WTC11 (cell line): ENCODE measurements at regions not wholly inside any gene's neighbourhood (a gene's known extent, or its start where the extent isn't known, plus 50 kb on each side); places are given as distances from the start of the nearest gene placed in this dataset.

Experiments used
- ATAC-seq: fragments of 200-7000 bp; cut with Tn5 transposase; 2 replicates; pipeline ENCODE4 v1.10.0; 2021; ENCODE audit warnings: mild to moderate bottlenecking, moderate library complexity
- CTCF ChIA-PET: fragments of 300-600 bp; sonication (Branson Sonifier 250); formaldehyde crosslinking; loops from one replicate; lab custom pipeline; 2021; ENCODE audit warnings: antibody characterized with exemption; lab: Charles Lee
- POLR2A ChIA-PET: fragments of 350-600 bp; sonication (Branson Sonifier 250); formaldehyde crosslinking; loops from one replicate; lab custom pipeline; 2021; ENCODE audit warnings: antibody characterized with exemption; lab: Charles Lee
- DNase-seq: peaks from one replicate; pipeline ENCODE4 v3.0.0; 2021; ENCODE audit warnings: low spot score
- H3K27ac Mint-ChIP-seq: 2 replicates; pipeline ENCODE4 v1.8.0; 2021; ENCODE audit warnings: mixed read lengths
- H3K27me3 Mint-ChIP-seq: 2 replicates; pipeline ENCODE4 v1.8.0; 2021; ENCODE audit warnings: low read depth, mild to moderate bottlenecking, moderate library complexity, mixed read lengths
- H3K36me3 Mint-ChIP-seq: 2 replicates; pipeline ENCODE4 v1.8.0; 2021; ENCODE audit warnings: mixed read lengths
- H3K4me1 Mint-ChIP-seq: 2 replicates; pipeline ENCODE4 v1.8.0; 2022; ENCODE audit warnings: mixed read lengths
- H3K4me3 Mint-ChIP-seq: 2 replicates; pipeline ENCODE4 v1.8.0; 2021; ENCODE audit warnings: mild to moderate bottlenecking, moderate library complexity, mixed read lengths
- H3K9me3 Mint-ChIP-seq: 2 replicates; pipeline ENCODE4 v1.8.0; 2021; ENCODE audit warnings: mixed read lengths
- E2F4 ChIP-seq: sonication (generic); formaldehyde crosslinking; IDR thresholded peaks from 2 replicates; pipeline ENCODE4 v1.8.1; 2022; ENCODE audit warnings: low read depth, mild to moderate bottlenecking, moderate library complexity, missing genetic modification reagents, borderline replicate concordance
- ETV6 ChIP-seq: sonication (generic); formaldehyde crosslinking; IDR thresholded peaks from 2 replicates; pipeline ENCODE4 v1.8.1; 2022; ENCODE audit warnings: mild to moderate bottlenecking, missing genetic modification reagents
- FOXJ3 ChIP-seq: sonication (generic); formaldehyde crosslinking; IDR thresholded peaks from 2 replicates; pipeline ENCODE4 v1.9.0; 2021; ENCODE audit warnings: missing genetic modification reagents, mild to moderate bottlenecking, borderline replicate concordance
- FOXK1 ChIP-seq: sonication (generic); formaldehyde crosslinking; IDR thresholded peaks from 2 replicates; pipeline ENCODE4 v1.8.0; 2022; ENCODE audit warnings: mild to moderate bottlenecking, moderate library complexity, missing genetic modification reagents
- FOXP4 ChIP-seq: sonication (generic); formaldehyde crosslinking; IDR thresholded peaks from 2 replicates; pipeline ENCODE4 v1.8.0; 2022; ENCODE audit warnings: mild to moderate bottlenecking, missing genetic modification reagents
- JAZF1 ChIP-seq: fragments of 250-450 bp; sonication (Bioruptor Pico); IDR thresholded peaks from 2 replicates; pipeline ENCODE4 v1.9.0; 2021; ENCODE audit warnings: moderate library complexity, mild to moderate bottlenecking, inconsistent platforms
- MYBL2 ChIP-seq: sonication (generic); formaldehyde crosslinking; IDR thresholded peaks from 2 replicates; pipeline ENCODE4 v1.8.1; 2023; ENCODE audit warnings: mild to moderate bottlenecking, moderate library complexity, missing genetic modification reagents
- NR2C2 ChIP-seq: sonication (generic); formaldehyde crosslinking; IDR thresholded peaks from 2 replicates; pipeline ENCODE4 v1.8.0; 2022; ENCODE audit warnings: mild to moderate bottlenecking, missing genetic modification reagents
- STAT6 ChIP-seq: sonication (generic); formaldehyde crosslinking; conservative IDR thresholded peaks from 2 replicates; pipeline ENCODE4 v1.8.1; 2023; ENCODE audit warnings: mild to moderate bottlenecking, low read depth, missing genetic modification reagents, moderate library complexity
- TEAD1 ChIP-seq: sonication (generic); formaldehyde crosslinking; IDR thresholded peaks from 2 replicates; pipeline ENCODE4 v1.8.0; 2022; ENCODE audit warnings: mild to moderate bottlenecking, missing genetic modification reagents
- USF2 ChIP-seq: sonication (generic); formaldehyde crosslinking; IDR thresholded peaks from 2 replicates; pipeline ENCODE4 v1.8.1; 2023; ENCODE audit warnings: mild to moderate bottlenecking, missing genetic modification reagents, moderate library complexity
- ZBTB21 ChIP-seq: sonication (generic); formaldehyde crosslinking; IDR thresholded peaks from 2 replicates; pipeline ENCODE4 v1.8.1; 2023; ENCODE audit warnings: mild to moderate bottlenecking, missing genetic modification reagents, borderline replicate concordance
- ZNF121 ChIP-seq: sonication (generic); formaldehyde crosslinking; IDR thresholded peaks from 2 replicates; pipeline ENCODE4 v1.8.0; 2023; ENCODE audit warnings: missing genetic modification reagents
- ZNF219 ChIP-seq: sonication (generic); formaldehyde crosslinking; IDR thresholded peaks from 2 replicates; pipeline ENCODE4 v1.8.0; 2023; ENCODE audit warnings: missing genetic modification reagents, mild to moderate bottlenecking, borderline replicate concordance
- ZNF232 ChIP-seq: sonication (generic); formaldehyde crosslinking; IDR thresholded peaks from 2 replicates; pipeline ENCODE4 v1.8.0; 2022; ENCODE audit warnings: mild to moderate bottlenecking, missing genetic modification reagents
- ZNF416 ChIP-seq: fragments of 250-450 bp; sonication (Bioruptor Pico); IDR thresholded peaks from 2 replicates; pipeline ENCODE4 v1.9.0; 2021; ENCODE audit warnings: mild to moderate bottlenecking, inconsistent platforms
- ZNF423 ChIP-seq: fragments of 250-450 bp; sonication (Bioruptor Pico); IDR thresholded peaks from 2 replicates; pipeline ENCODE4 v2.1.2; 2022; ENCODE audit warnings: mild to moderate bottlenecking, moderate library complexity
- ZSCAN18 ChIP-seq: fragments of 250-450 bp; sonication (Bioruptor Pico); IDR thresholded peaks from 2 replicates; pipeline ENCODE4 v2.1.2; 2022; ENCODE audit warnings: mild to moderate bottlenecking, moderate library complexity
- TF ChIP-seq, protein P1 (sequence below): fragments of 250-450 bp; sonication (Bioruptor Pico); IDR thresholded peaks from 2 replicates; pipeline ENCODE4 v1.9.0; 2021; ENCODE audit warnings: mild to moderate bottlenecking
- TF ChIP-seq, protein P2 (sequence below): fragments of 250-450 bp; sonication (Bioruptor Pico); conservative IDR thresholded peaks from 2 replicates; pipeline ENCODE4 v1.9.0; 2021; ENCODE audit warnings: mild to moderate bottlenecking

- Mint-ChIP-seq H3K9me3 (peaks cover 36% of the 10 kb centered on the region), H3K27ac (no peak overlapping the region), H3K36me3 (peaks cover 10% of the 10 kb centered on the region), H3K27me3 (no peaks in the 10 kb centered on the region), H3K4me1 (peaks cover 2% of the 10 kb centered on the region; the same call in 1 of the 2 replicates), H3K4me3 (no peak overlapping the region)
- no peak for DNase-seq
- ChIA-PET POLR2A (no interaction called here), CTCF (no interaction called here)
- TF ChIP-seq TEAD1 (CRISPR knock-in tag): no peak
- TF ChIP-seq FOXP4 (CRISPR knock-in tag): no peak
- TF ChIP-seq JAZF1 (CRISPR knock-in tag): no peak
- TF ChIP-seq, protein P1, sequence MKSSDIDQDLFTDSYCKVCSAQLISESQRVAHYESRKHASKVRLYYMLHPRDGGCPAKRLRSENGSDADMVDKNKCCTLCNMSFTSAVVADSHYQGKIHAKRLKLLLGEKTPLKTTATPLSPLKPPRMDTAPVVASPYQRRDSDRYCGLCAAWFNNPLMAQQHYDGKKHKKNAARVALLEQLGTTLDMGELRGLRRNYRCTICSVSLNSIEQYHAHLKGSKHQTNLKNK (CRISPR knock-in tag): no peak
- no peak for TF ChIP-seq USF2 (CRISPR knock-in tag)
- no peak for TF ChIP-seq STAT6
- no peak for TF ChIP-seq ETV6
- TF ChIP-seq MYBL2 (CRISPR knock-in tag): no peak
- TF ChIP-seq FOXJ3: no peak
- TF ChIP-seq ZSCAN18 (CRISPR knock-in tag): no peak
- TF ChIP-seq ZNF423 (CRISPR knock-in tag): no peak
- ATAC-seq: no peak
Observed at GRCh38 chr12:67562513-67563287, 85.8 kb upstream of the DYRK2 start.

DNA sequence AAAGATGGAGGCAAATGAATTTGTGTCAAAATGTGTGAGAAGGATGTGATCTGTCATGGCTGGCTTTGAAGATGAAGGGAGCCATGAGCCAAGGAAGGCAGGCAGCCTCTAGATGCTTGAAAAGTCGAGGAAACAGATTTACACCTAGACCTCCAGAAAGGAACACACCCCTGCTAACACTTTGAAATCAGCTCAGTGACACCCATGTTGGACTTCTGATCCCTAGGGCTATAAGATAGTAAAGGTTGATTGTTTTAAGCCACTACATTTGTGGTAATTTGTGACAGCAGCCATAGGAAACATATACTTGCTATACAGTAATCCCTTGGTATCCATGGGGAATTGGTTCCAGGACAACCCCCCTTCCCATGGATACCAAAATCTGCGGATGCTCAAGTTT lies 80.5 kb upstream of the DYRK2 start:
- ChIA-PET POLR2A (no interaction called here), CTCF (no interaction called here)
- DNase-seq (no peak), ATAC-seq (no peak)
- H3K27ac Mint-ChIP-seq: no peak overlapping the region
- H3K36me3 Mint-ChIP-seq: no peaks in the 10 kb centered on the region; the same call in none of the 2 replicates
- peaks cover 10% of the 10 kb centered on the region for H3K4me1 Mint-ChIP-seq
- no peak overlapping the region for H3K4me3 Mint-ChIP-seq
- peaks cover 21% of the 10 kb centered on the region for H3K9me3 Mint-ChIP-seq
- H3K27me3 Mint-ChIP-seq: no peaks in the 10 kb centered on the region
- TF ChIP-seq ZNF121 (no peak), JAZF1 (CRISPR knock-in tag) (no peak), E2F4 (CRISPR knock-in tag) (no peak), ZNF219 (no peak), NR2C2 (CRISPR knock-in tag) (no peak), ZBTB21 (CRISPR knock-in tag) (no peak), ZNF232 (no peak), ZNF416 (CRISPR knock-in tag) (no peak), FOXK1 (CRISPR knock-in tag) (no peak)
- TF ChIP-seq, protein P2, sequence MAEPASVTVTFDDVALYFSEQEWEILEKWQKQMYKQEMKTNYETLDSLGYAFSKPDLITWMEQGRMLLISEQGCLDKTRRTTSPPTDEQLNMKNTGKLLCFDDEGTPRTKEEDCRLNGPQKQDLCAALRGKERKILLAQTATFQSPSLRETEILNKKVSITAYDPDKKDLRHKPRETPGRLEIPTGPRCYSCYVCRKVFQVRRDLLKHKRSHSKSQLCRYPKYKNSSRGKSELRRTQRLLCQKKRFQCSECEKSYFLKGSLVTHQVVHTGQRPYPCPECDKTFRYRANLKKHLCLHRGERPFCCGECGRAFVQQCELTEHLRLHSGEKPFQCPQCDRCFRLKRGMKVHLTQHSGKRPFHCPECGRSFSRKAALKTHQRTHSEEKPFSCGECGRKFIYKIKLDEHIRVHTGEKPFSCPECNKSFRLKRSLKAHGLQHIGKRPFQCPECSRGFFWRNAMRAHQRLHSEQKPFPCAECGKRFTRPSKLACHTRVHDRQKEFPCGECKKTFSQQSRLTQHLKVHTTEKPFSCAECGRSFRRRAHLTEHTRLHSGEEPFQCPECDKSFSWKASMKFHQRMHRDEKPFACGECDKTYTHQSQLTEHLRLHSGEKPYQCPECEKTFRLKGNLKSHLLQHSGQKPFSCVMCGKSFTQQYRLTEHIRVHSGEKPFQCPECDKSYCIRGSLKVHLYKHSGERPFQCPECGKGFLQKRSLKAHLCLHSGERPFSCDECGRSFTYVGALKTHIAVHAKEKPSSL: no peak
- TF ChIP-seq, all 79 proteins: peak for 0
